ENCODE measurements at regions not wholly inside any gene's neighbourhood (a gene's known extent, or its start where the extent isn't known, plus 50 kb on each side); places are given as distances from the start of the nearest gene placed in this dataset.

DNA sequence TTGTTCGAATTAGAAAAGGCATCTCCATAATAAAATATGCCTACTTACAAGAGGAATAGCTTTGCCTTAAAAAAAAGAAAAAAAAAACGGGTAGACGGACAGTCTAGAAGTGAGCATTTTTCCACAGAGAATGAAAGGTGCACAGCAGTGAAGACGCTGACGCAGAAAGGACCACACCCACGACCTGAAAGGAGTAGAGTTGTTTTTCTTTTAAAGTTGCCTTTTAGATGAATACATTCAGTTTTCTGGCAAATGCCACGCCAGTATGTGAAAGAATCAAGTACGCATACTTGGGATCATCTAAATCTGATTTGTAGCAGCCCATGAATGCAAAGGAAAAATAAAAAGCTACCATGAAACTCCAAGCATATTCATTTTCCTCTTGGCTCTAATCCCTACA, 809.2 kb upstream of the SOX11 start:
- no peaks in the 10 kb centered on the region for H3K36me3 ChIP-seq (ENCODE audit: control insufficient read depth in 2 of 2, insufficient read depth in 1 of 2, low read length in 2 of 2)
- ChIA-PET CTCF (no interaction called here), POLR2A (no interaction called here)
- H3K4me1 ChIP-seq (ENCODE audit: control insufficient read depth, insufficient read depth, low read length), result no peaks in the 10 kb centered on the region
- H3K9me3 ChIP-seq (ENCODE audit: control insufficient read depth, insufficient read depth, low read depth, low read length), result no peaks in the 10 kb centered on the region
- no peak overlapping the region for H3K27ac ChIP-seq (ENCODE audit: extremely low read depth, low read depth, low read length)
- TF ChIP-seq KLF9 (tag by site-specific recombination; IDR thresholded peaks at IDR 0.05; ENCODE audit: low read depth) (no peak), MEIS1 (CRISPR knock-in tag; IDR thresholded peaks at IDR 0.05; ENCODE audit: borderline replicate concordance) (no peak), ZSCAN30 (tag by site-specific recombination; IDR thresholded peaks at IDR 0.05) (no peak), ZNF544 (tag by site-specific recombination; IDR thresholded peaks at IDR 0.05) (no peak), ZNF76 (tag by site-specific recombination; IDR thresholded peaks at IDR 0.05; ENCODE audit: borderline replicate concordance, low read depth) (no peak), ZNF214 (tag by site-specific recombination; IDR thresholded peaks at IDR 0.05; ENCODE audit: borderline replicate concordance) (no peak), ZNF654 (tag by site-specific recombination; IDR thresholded peaks at IDR 0.05; ENCODE audit: low read depth) (no peak), ZNF626 (tag by site-specific recombination; IDR thresholded peaks at IDR 0.05) (no peak), ZNF621 (tag by site-specific recombination; IDR thresholded peaks at IDR 0.05) (no peak), ZNF600 (tag by site-specific recombination; IDR thresholded peaks at IDR 0.05) (no peak), GFI1B (tag by site-specific recombination; IDR thresholded peaks at IDR 0.05) (no peak), ZNF391 (tag by site-specific recombination; IDR thresholded peaks at IDR 0.05; ENCODE audit: borderline replicate concordance, low read depth) (no peak), ZNF146 (tag by site-specific recombination; IDR thresholded peaks at IDR 0.05) (no peak), ZFP41 (tag by site-specific recombination; IDR thresholded peaks at IDR 0.05; ENCODE audit: borderline replicate concordance) (no peak)
- TF ChIP-seq, protein P1, sequence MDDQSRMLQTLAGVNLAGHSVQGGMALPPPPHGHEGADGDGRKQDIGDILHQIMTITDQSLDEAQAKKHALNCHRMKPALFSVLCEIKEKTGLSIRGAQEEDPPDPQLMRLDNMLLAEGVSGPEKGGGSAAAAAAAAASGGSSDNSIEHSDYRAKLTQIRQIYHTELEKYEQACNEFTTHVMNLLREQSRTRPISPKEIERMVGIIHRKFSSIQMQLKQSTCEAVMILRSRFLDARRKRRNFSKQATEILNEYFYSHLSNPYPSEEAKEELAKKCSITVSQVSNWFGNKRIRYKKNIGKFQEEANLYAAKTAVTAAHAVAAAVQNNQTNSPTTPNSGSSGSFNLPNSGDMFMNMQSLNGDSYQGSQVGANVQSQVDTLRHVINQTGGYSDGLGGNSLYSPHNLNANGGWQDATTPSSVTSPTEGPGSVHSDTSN (CRISPR knock-in tag; IDR thresholded peaks at IDR 0.05), result no peak
- TF ChIP-seq, protein P2, sequence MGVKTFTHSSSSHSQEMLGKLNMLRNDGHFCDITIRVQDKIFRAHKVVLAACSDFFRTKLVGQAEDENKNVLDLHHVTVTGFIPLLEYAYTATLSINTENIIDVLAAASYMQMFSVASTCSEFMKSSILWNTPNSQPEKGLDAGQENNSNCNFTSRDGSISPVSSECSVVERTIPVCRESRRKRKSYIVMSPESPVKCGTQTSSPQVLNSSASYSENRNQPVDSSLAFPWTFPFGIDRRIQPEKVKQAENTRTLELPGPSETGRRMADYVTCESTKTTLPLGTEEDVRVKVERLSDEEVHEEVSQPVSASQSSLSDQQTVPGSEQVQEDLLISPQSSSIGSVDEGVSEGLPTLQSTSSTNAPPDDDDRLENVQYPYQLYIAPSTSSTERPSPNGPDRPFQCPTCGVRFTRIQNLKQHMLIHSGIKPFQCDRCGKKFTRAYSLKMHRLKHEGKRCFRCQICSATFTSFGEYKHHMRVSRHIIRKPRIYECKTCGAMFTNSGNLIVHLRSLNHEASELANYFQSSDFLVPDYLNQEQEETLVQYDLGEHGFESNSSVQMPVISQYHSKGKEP (tag by site-specific recombination; IDR thresholded peaks at IDR 0.05), result no peak
- no peak overlapping the region for H3K4me3 ChIP-seq (ENCODE audit: low read depth, low read length)

DNA sequence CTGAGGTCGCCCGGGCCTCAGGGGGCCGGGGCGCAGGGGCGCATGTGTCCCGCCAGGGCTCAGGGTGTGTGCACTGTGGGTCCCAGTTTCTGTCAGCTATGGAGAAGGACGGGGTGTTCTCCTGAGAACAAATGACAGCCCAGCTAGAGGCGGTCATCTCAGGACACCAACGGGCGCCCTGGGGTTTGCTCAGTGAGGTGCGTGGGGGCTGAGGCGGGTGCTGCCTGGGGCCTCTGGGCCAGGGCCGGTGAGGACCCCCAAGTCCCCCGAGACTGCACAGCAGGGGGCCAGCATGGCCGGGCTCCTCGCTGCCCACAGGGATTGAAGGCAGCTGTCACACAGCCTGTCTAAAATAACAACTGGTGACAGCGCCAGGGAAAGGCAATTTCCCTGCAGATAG, 808.8 kb upstream of the SOX11 start:
- POLR2A ChIA-PET, result no interaction called here
- H3K4me1 ChIP-seq (ENCODE audit: control insufficient read depth, insufficient read depth, low read length), result no peaks in the 10 kb centered on the region
- CTCF ChIA-PET, result no interaction called here
- TF ChIP-seq, protein P3, sequence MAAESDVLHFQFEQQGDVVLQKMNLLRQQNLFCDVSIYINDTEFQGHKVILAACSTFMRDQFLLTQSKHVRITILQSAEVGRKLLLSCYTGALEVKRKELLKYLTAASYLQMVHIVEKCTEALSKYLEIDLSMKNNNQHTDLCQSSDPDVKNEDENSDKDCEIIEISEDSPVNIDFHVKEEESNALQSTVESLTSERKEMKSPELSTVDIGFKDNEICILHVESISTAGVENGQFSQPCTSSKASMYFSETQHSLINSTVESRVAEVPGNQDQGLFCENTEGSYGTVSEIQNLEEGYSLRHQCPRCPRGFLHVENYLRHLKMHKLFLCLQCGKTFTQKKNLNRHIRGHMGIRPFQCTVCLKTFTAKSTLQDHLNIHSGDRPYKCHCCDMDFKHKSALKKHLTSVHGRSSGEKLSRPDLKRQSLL (tag by site-specific recombination; IDR thresholded peaks at IDR 0.05), result no peak
- TF ChIP-seq ZNF426 (tag by site-specific recombination; IDR thresholded peaks at IDR 0.05) (no peak), MZF1 (tag by site-specific recombination; IDR thresholded peaks at IDR 0.05; ENCODE audit: borderline replicate concordance) (no peak), ZFP41 (tag by site-specific recombination; IDR thresholded peaks at IDR 0.05; ENCODE audit: borderline replicate concordance) (no peak), ZSCAN30 (tag by site-specific recombination; IDR thresholded peaks at IDR 0.05) (no peak), KLF10 (tag by site-specific recombination; IDR thresholded peaks at IDR 0.05) (no peak), BCL11B (tag by site-specific recombination; IDR thresholded peaks at IDR 0.05; ENCODE audit: low read depth) (no peak), SP7 (tag by site-specific recombination; IDR thresholded peaks at IDR 0.05) (no peak), ZNF621 (tag by site-specific recombination; IDR thresholded peaks at IDR 0.05) (no peak), SP2 (tag by site-specific recombination; IDR thresholded peaks at IDR 0.05) (no peak), ZSCAN16 (tag by site-specific recombination; IDR thresholded peaks at IDR 0.05) (no peak)
- TF ChIP-seq, protein P4, sequence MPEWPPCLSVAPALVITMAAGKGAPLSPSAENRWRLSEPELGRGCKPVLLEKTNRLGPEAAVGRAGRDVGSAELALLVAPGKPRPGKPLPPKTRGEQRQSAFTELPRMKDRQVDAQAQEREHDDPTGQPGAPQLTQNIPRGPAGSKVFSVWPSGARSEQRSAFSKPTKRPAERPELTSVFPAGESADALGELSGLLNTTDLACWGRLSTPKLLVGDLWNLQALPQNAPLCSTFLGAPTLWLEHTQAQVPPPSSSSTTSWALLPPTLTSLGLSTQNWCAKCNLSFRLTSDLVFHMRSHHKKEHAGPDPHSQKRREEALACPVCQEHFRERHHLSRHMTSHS (tag by site-specific recombination; IDR thresholded peaks at IDR 0.05), result no peak
- no peak overlapping the region for H3K4me3 ChIP-seq (ENCODE audit: low read depth, low read length)
- no peaks in the 10 kb centered on the region for H3K36me3 ChIP-seq (ENCODE audit: control insufficient read depth in 2 of 2, insufficient read depth in 1 of 2, low read length in 2 of 2)
- no peak overlapping the region for H3K27ac ChIP-seq (ENCODE audit: extremely low read depth, low read depth, low read length)
- no peaks in the 10 kb centered on the region for H3K9me3 ChIP-seq (ENCODE audit: control insufficient read depth, insufficient read depth, low read depth, low read length)
